Lung (tissue), 11 donors: ENCODE measurements at regions not wholly inside any gene's neighbourhood (a gene's known extent, or its start where the extent isn't known, plus 50 kb on each side); places are given as distances from the start of the nearest gene placed in this dataset.
A peak's percentile ranks its signal among the peaks of the same experiment; 100 is the strongest.

Source experiments
- ATAC-seq: fragments of 200-7000 bp; cut with Tn5 transposase; one replicate; pipeline ENCODE4 v1.9.1; 2020; ENCODE audit warnings: moderate number of reproducible peaks; ENCODE audit not compliant: insufficient read depth, low FRiP score
- DNase-seq, 3 donors: peaks; one replicate each; pipeline ENCODE4 v3.0.0-alpha.2; 2013 to 2017
- H3K27ac ChIP-seq, 2 donors: one replicate each; pipeline ENCODE4 v1.5.1; 2013; ENCODE audit warnings: mild to moderate bottlenecking in 2 of 2, moderate library complexity in 2 of 2, control low read depth in 1 of 2, inconsistent platforms in 1 of 2, low read depth in 1 of 2, low read length in 1 of 2
- H3K27me3 ChIP-seq, 3 donors: one replicate each; pipeline ENCODE4 v1.5.1; 2013; ENCODE audit warnings: low read length in 2 of 3; ENCODE audit not compliant: control insufficient read depth in 3 of 3, insufficient read depth in 3 of 3
- H3K36me3 ChIP-seq, 4 donors: one replicate each; pipeline ENCODE4 v1.5.1; 2013; ENCODE audit warnings: low read length in 4 of 4, mild to moderate bottlenecking in 1 of 4, moderate library complexity in 1 of 4; ENCODE audit not compliant: control insufficient read depth in 4 of 4, insufficient read depth in 4 of 4
- H3K4me1 ChIP-seq, 5 donors: one replicate each; pipeline ENCODE4 v1.5.1; 2013; ENCODE audit warnings: low read length in 5 of 5, mild to moderate bottlenecking in 2 of 5, moderate library complexity in 1 of 5; ENCODE audit not compliant: control insufficient read depth in 5 of 5, insufficient read depth in 5 of 5
- H3K4me3 ChIP-seq: one replicate; pipeline ENCODE4 v1.5.1; 2013; ENCODE audit warnings: mild to moderate bottlenecking, control low read depth, moderate library complexity
- H3K9ac ChIP-seq, 2 donors: one replicate each; pipeline ENCODE4 v1.5.1; 2013; ENCODE audit warnings: low read length in 2 of 2, control low read depth in 1 of 2; ENCODE audit not compliant: insufficient read depth in 1 of 2
- H3K9me3 ChIP-seq, 4 donors: one replicate each; pipeline ENCODE4 v1.5.1; 2013; ENCODE audit warnings: low read length in 3 of 4, mild to moderate bottlenecking in 1 of 4, moderate library complexity in 1 of 4; ENCODE audit not compliant: control insufficient read depth in 4 of 4, insufficient read depth in 3 of 4
- CTCF ChIP-seq: IDR thresholded peaks from 2 replicates; pipeline ENCODE4 v1.5.1; 2012; ENCODE audit warnings: mild to moderate bottlenecking; ENCODE audit errors: control extremely low read depth, extremely low read depth
- WGBS, 2 donors: extraction: QIAGEN DNeasy Blood & Tissue Kit; methylation state at CpG; one replicate each; pipeline ENCODE4 v1.1.7; 2013; 5-methylcytosine and 5-hydroxymethylcytosine counted together
- donor health status: control.
- donor health status: control.
- donor health status: Bipolar disorder and iron deficiency.
- donor health status: healthy.
- donor health status: DM: yes; HTN: yes; CAD: no.

GRCh38 chr6:150740453-150740852, 125.0 kb upstream of the MTHFD1L start:
- no peak for DNase-seq
- Histone ChIP-seq H3K27me3 (no peaks in the 10 kb centered on the region), H3K4me3 (no peak overlapping the region), H3K27ac (no peak overlapping the region), H3K4me1 (peaks cover 0 to 5% (median 2%) of the 10 kb centered on the region in 5 donors), H3K36me3 (peaks cover 0 to 1% (median 0%) of the 10 kb centered on the region in 4 donors), H3K9me3 (no peaks in the 10 kb centered on the region), H3K9ac (no peak overlapping the region)
- no peak for ATAC-seq
- no peak for TF ChIP-seq CTCF
- WGBS, 2 donors = 82 to 89% methylated on average over 8 of the region's 8 CpGs

- DNase-seq = no peak
- no peaks in the 10 kb centered on the region for H3K9me3 ChIP-seq
- H3K27ac ChIP-seq = no peak overlapping the region
- no peaks in the 10 kb centered on the region for H3K36me3 ChIP-seq
- WGBS, 2 donors = 44 to 47% methylated on average over 6 of the region's 6 CpGs
- no peak overlapping the region for H3K9ac ChIP-seq
- peak; percentile 15 for TF ChIP-seq CTCF
- no peaks in the 10 kb centered on the region for H3K27me3 ChIP-seq
- H3K4me1 ChIP-seq = peaks cover 0 to 11% (median 3%) of the 10 kb centered on the region in 5 donors
- ATAC-seq = no peak
- H3K4me3 ChIP-seq = no peak overlapping the region
Measured at GRCh38 chr6:150741633-150742200, 123.8 kb upstream of the MTHFD1L start.

GRCh38 chr6:150744522-150745260, 120.8 kb upstream of the MTHFD1L start:
- Histone ChIP-seq H3K27me3 (no peaks in the 10 kb centered on the region), H3K4me3 (no peak overlapping the region), H3K27ac (no peak overlapping the region), H3K36me3 (no peaks in the 10 kb centered on the region), H3K9me3 (peaks cover 0 to 1% (median 0%) of the 10 kb centered on the region in 4 donors), H3K9ac (no peak overlapping the region), H3K4me1 (peaks cover 0 to 12% (median 3%) of the 10 kb centered on the region in 5 donors)
- no peak for TF ChIP-seq CTCF
- no peak for ATAC-seq
- no peak for DNase-seq
- 71 to 85% methylated on average over 2 of the region's 2 CpGs for WGBS, 2 donors
